GM23248 (cell line): ENCODE measurements at regions not wholly inside any gene's neighbourhood (a gene's known extent, or its start where the extent isn't known, plus 50 kb on each side); places are given as distances from the start of the nearest gene placed in this dataset.

Source experiments
- EZH2 ChIP-seq: fragments of 200-600 bp; sonication (generic); IDR thresholded peaks from 2 replicates; pipeline ENCODE4 v1.6.1; 2018; ENCODE audit warnings: antibody characterized with exemption, mild to moderate bottlenecking; ENCODE audit not compliant: insufficient read depth, poor library complexity, severe bottlenecking
- EZH2phosphoT487 ChIP-seq: fragments of 200-600 bp; sonication (generic); IDR thresholded peaks from 2 replicates; pipeline ENCODE4 v1.6.1; 2018; ENCODE audit warnings: antibody characterized with exemption, moderate library complexity, mild to moderate bottlenecking, low read depth; ENCODE audit not compliant: insufficient read depth

DNA sequence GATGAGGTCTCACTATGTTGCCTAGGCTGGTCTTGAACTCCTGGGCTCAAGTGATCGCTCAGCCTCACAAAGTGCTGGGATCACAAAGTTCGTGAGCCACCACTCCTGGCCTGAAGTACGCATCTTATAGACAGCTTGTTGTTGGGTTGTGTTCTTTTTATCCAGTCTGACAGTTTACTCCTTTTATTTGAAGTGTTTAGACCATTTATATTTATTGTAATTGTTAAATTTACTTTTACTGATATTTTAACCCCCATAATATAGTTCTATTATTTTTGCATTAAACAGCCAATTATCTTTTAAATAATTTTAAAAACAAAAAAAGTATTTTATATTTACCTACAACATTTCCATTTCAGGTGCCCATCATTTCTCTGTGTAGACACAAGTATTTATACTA lies 303.0 kb upstream of the HDAC4 start:
- no peak for TF ChIP-seq EZH2
- TF ChIP-seq EZH2phosphoT487 = no peak
